ENCODE measurements at regions not wholly inside any gene's neighbourhood (a gene's known extent, or its start where the extent isn't known, plus 50 kb on each side); places are given as distances from the start of the nearest gene placed in this dataset.
"Not testable (repeated sequence)": the region's sequence is repeated elsewhere in the genome, so short reads cannot be mapped to it uniquely, and the experiment has no call there.

DNA sequence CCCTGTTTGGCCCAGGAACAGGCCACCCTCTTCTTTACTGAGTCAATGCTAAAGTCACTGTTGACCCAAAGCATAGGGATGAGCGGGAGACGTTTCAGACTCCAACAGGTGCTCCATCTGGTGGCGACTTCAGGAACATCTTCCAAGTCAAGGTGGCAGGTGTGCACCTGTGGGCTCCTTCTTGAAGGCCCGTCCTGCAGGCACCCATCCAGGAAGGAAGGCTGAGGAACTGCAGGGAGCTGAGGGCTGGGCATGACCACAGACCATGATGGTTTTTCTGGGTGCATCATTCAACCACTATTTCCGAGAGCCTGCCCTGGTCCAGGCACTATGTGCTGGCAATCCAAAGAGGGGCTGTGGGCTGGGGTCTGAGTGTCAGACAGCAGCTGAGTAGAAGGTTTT lies 142.8 kb downstream of the NDUFA10 start:
- peak; percentile 66 for DNase-seq

DNA sequence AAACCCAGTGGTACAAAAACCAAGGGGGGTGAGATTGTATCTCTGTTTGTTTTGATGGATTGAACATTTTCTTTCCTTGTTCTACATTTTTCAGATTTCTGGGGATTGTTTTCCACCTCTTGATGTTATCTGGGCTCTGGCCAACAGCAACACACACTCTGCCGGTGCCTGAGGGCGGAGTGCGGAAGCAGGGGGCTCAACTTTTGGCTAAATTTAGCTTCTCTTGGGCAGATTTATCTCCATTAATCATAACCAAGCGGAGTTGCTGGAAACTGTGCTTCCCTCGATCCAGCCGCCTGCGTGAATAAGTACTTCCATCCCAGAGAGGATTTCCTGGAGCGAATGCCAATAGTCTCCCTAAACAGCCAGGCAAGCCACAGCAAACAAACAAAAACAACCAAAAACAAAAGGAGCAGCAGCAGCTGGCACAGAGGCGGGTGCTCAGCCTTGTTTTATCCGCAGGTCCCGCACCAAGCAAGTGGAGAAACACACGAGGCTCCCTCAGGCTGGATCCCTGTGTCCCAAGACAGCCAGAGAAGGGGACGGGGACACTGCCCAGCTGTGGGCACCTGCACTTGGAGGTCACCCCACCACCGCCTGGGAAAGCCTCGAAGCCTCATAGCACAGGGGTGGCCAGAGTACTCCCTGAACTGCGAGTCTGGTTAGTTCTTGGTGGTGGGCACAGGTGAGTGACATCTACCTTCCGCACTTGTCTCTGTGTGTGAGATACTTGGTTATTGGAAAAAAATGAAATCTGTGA lies 143.4 kb downstream of the NDUFA10 start:
- DNase-seq, result no peak

DNA sequence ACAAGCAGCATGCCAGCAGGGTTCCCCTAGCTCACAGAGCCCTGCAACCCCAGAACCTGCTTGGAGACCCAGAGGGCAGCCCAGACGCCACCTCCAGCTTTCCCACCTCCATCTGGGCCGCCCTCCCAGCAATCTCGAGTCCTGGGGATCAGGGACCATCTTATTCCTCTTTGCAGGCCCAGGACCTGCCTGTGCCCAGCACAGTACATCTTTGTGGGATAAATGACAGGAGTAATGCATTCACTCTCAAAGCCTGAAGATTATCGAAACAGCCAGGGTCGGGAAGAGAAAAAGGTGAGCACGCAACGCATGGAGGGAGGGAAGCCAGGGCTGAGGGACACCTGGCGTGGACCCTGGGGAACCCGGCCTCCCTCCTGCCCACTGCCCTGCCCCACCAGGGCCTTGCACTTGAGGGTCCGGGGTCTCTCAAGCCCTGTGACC lies 144.1 kb downstream of the NDUFA10 start:
- DNase-seq, result no peak

DNA sequence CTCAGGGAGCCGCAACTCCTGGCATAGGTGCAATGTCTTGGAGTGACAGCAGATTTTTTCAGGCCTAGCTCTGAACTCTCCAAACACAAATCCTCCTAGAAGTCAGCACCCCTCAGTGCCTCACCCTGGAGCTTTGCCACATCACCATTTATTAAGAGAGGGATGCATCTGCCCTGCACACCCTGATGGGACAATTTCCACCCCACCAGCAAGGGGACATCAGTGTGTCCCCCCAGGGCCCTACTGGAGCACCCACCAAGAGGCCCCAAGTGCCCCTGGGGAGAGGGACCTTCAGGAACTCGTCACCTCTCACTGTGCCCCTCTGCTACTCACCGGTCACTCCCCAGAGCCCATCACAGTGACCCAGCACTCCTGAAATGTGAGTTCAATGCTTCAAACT lies 144.7 kb downstream of the NDUFA10 start:
- no peak for DNase-seq

DNA sequence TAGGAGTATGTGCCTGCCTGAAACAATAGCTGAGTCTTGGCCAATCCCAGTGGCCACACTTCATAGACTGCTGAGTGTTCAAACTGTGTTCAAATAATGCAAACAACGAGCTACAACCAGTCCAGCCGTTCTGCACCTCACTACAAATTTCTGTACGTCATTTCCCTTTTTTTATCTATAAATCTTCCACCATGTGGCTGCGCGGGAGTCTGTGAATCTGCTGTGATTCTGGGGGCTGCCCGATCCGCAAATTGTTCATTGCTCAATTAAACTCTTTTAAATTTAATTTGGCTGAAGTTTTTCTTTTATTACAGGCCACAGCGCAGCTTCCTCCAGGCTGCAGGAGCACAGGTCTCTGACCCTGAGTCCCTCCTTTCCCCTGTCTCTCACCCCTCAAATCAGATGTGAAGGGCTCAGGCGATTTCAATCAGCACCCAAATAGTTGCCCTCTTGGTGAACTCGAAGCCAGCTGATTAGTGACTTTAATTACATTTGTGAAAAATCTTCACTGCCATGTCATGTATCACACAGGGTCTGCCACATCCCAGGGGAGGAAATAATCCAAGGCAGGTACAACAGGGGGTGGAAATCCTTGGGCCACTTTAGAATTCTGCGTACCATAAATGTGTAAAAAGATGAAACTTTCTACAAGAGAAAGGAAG lies 145.6 kb downstream of the NDUFA10 start:
- no peak for DNase-seq

DNA sequence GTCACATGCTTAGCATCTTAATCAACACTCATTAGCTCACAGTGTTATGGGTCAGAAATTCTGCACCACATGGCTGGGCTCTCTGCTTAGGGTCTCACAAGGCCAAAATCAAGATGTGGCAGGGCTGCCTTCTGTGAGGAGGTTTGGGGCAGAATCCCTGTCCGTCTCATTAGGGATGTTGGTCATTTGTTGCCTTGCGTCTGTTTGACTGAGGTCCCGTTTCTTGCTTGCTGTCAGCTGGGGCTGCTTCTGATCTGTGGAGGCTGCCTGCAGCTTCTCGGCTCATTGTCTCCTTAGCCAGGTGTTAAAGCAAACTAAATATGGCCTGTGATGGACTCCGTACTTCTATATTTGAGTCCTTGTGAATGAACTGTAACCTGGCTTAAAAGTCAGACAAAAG lies 146.5 kb downstream of the NDUFA10 start:
- no peak for DNase-seq

DNA sequence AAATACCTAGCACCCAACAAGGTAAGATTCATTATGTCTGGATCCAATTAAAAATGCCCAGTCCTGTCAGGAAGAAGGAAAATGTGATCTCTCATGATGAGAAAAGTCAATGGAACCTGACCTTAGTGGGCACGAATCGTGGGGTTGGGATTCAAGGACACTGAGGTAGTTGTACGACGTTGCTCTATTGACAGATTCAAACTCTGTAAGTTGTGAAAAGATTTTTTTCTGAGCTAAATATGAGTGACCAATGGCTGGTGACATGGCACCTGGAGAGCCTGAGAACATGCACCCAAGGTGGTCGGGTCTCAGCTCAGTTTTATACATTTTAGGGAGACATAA lies 148.2 kb downstream of the NDUFA10 start:
- no peak for DNase-seq

DNA sequence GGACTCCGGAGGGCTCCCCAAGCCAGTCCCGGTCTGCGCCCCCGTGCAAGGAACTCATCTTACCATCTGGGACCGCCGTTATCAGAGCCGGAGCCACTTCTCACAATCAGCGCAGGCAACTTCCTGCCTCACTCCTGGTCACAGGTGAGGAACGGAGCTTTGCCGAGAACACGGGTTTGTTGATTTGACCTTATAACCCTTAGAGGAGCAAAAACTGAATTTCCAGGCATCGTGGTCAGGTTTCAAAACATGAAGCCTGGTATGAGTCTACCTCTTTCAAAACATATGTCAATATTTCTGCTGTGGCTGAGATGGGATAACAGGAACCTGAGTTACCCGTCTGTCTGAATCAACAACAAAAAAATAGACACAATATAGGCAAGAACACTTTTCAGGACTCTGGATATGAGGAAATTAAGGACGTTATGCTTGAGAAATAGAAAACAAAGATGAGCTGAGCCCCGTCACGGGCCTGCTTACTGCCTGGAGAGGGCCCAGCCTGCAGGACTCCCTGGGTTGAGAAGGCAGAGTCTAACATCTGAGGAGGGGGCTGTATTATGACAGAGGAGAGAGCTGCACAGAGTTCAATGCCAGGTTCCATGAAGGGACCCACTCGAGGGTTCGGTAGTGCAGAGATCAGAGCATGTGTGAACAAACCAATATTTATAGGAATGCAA lies 148.7 kb downstream of the NDUFA10 start:
- DNase-seq, result no peak

DNA sequence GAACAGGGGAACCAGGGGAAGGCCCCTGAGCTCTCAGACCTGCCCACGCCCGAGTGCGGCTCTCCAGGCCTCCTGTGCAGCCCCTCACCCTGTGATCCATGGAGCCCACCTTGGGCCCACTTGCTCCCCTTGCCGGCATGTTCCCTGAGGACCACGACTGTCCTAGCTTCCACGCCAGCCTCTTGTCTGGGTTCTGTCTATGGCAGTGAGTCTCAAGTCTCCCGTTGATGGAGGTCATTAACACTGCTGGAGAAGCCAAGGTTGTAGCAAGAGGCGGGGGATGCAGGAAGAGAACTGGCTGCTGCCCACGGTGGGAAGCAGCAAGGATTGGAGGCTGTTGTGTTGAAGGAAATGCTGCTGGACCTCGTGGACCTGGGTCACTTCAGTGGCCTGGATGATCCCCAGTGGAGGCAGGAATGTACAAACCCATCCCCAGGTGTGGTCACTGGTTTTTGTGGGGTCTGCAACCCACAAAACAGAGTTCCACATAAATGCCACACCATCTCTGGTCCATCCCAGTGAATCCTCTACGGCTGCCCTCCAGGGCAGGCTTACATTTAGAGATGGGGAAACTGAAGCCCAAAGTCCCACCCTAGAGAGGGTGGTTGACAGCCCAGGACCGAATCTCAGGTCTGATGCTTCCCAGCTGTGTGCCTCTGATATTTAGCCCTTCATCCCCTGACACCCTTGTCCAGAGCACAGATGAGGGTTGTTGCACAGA lies 150.3 kb downstream of the NDUFA10 start:
- no peak for DNase-seq

DNA sequence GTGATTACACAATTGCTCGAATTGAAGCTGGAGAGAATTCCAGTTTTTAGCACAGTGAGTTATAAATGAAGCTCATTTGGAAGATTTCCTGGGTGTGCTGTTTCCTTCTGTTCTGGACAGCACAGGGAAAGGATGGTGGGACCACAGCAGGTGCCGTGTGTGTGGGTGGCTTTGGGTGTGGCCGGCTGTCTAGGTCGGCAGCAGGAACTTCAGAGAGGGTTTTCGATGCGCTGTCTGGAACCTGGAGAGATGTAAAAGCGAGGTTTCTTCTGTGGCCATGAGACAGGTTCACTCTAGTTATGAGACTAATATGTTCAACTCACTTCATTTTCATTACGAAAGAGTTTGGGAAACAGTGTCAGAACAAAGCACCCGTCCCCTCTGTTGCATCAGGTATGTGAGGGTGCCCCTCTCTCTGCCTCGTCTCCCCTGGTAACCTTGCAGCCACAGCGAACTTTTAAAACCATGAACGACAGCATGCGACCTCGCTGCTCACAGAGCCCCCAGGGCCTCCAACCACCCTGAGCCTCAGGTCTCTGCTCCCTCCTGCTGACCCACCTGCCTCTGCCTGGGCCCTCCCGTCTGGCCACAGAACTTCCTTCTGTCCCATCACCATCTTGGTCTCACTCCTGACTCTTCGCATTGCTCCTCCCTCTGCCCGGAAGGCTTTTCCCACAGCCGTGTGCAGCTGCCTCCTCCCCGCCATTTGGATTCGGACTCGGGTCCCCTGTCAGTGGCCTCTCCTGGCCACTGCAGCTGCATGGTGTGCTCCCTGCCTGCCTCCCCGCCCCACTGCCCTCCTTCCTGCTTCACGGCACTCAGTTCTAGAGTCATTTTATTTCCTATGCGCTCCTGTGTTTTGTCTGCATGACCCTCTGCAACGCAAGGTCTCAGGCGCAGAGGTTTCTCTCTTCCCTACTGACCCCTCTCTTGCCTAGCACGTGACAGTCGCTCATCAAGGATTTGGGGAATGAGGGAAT lies 151.2 kb downstream of the NDUFA10 start:
- no peak for DNase-seq

DNA sequence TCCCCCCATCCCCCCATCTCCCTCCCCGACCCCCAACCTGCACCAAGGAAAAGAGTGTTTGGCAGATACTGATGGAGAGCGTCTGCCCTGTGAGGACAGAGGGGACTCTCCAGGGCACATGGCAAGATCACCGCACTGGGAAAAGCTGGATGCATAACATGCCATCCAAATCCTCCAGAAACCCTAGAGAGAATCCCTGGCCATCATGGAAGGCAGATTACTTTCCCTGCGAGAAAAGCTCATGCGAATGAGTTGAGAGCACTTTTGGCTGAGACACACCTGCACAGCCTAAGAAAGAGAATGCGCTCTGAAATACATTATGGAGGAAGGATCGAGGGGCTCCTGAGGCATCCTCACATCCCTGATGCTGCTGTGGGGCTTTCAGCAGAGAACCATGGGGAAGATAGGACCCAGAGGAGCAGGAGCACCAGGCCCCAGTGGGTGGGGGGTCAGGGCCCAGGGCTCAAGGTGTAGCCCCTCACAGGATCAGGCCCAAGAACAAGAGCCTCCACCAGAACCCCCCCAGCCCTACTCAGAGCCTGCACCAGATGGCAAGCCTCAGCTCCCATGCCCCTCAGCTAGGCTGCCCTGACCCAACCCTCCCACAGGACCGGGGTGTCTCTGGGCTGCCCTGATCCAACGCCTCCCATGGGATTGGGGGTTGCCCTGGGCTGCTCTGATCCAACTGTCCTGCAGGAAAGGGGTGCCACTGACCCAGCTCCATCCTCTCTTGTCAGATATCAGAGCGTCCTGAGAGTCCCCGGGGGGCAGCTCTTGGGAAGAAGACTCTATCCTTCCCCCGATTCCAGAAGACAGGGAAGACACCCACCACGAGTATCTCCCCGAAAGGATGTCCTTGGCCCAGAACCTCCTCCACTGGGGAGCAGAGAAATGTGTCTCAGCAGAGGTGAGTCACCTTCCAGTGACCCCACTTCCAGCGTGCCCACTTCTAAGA lies 153.4 kb downstream of the NDUFA10 start:
- DNase-seq, result no peak

DNA sequence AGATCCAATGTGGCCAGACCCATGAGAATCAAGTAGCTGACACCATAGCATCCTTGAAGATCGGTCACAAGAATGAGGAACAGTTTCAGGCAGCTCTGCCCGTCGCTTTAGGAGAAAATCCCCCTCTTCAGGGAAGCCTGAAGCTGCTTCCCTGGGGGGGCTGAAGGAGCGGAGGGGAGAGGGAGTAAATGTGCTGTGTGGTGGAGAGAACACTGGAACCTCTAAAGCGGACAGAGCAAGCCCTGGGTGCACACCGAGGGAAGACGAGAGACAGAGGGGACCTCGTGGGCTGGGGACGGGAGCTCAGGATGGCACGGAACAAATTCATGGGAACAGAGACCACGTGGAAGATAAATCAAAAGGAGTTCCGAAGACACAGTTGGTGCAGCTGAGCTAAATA lies 154.3 kb downstream of the NDUFA10 start:
- no peak for DNase-seq

DNA sequence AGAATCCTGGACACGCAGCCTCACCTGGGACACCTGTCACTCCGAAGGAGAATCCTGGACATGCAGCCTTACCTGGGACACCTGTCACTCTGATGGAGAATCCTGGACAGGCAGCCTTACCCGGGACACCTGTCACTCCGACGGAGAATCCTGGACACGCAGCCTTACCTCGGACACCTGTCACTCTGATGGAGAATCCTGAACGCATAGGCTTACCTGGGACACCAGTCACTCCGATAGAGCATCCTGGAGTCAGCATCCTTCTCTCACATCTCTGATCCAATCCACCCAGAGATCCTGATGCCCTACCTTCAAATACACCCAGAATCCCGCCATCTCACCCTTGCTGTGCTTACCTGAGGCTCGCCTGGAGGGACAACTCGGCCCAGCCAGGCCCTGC lies 154.9 kb downstream of the NDUFA10 start:
- DNase-seq, result no peak

DNA sequence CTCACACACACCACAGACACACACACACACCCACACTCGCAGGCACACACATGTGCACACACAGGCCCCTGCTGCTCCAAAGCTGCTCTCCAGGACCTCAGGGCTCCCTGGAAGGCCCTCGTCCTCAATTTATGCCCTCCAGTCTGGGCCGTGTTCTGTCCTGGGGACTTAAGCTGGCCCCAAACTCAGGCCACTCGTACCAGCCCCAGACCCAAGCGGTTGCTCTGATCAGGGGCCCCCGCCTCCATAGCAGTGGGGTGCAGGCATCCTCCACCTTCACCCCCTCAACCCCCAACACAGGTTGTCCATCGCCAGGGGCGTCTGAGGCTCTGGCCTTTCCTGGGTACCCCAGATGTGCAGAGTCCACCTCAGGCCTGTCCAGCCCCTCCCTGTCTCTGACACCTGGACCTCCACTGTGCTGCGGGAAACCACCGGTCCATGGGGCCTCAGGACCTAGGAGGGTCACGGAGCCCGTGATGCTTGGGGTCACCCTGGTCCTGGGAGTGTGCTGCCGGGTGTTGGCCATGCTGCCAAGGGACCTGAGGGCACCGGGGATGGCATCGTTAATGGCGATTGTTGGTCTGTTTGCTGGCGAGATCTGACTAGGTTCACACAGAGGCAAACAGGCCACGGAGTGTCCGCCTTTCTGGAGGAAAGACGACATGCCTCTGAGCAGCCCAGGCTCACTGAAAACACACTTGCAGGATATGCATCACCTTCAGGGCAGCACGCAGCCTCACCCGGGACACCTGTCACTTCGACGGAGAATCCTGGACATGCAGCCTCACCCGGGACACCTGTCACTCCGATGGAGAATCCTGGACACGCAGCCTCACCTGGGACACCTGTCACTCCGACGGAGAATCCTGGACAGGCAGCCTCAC lies 155.6 kb downstream of the NDUFA10 start:
- DNase-seq, result no peak

DNA sequence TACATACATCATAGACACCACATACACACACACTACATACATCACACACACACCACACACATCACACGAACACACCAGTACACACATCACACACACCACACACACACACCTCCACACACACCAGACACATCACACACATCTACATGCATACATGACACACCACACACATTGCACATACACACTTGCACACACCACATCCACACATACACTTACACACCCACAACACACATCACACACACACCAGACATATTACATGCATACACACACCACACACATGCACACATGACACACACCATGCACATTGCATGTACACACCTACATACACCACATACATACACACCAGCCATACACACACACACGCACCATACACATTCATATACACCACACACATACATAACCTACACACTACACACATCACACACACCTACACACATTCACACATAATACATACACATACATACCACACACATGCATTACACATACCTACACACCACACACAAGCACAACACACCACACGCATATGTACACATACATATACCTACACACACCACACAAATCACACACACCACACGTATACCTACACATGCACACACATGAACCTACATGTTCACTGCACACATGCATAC lies 156.5 kb downstream of the NDUFA10 start:
- DNase-seq, result no peak

DNA sequence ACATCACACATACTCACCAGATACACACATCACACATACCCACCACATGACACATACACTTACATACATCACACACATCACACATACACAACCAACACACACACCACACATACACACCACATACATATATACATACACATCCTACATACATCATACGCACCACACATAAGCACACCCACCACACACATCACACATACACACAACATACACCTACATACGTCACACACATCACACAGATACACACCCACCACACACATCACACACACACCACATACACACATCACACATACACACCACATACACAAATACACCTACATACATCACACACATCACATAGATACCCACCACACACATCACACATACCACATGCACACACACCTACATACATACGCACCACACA lies 158.4 kb downstream of the NDUFA10 start:
- no peak for DNase-seq

DNA sequence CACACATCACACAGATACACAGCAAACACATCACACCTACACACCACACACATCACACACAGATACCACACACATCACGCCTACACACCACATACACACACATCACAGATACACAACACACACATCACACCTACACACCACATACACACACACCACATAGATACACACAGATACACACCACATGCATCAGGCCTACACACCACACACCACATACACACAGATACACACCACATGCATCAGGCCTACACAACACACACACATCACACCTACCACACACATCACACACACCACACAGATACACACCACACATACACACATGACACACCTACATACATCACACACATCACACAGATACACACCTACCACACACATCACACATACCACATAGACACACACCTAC lies 158.8 kb downstream of the NDUFA10 start:
- no peak for DNase-seq

DNA sequence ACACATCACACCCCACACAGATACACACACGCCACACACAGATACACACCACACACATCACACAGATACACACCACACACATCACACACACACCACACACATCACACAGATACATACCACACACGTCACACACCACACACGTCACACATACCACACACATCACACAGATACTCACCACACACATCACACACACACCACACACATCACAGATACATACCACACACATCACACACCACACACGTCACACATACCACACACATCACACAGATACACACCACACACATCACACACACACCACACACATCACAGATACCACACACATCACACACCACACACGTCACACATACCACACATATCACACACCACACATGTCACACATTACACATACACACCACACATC lies 159.3 kb downstream of the NDUFA10 start:
- not testable (repeated sequence) for DNase-seq

DNA sequence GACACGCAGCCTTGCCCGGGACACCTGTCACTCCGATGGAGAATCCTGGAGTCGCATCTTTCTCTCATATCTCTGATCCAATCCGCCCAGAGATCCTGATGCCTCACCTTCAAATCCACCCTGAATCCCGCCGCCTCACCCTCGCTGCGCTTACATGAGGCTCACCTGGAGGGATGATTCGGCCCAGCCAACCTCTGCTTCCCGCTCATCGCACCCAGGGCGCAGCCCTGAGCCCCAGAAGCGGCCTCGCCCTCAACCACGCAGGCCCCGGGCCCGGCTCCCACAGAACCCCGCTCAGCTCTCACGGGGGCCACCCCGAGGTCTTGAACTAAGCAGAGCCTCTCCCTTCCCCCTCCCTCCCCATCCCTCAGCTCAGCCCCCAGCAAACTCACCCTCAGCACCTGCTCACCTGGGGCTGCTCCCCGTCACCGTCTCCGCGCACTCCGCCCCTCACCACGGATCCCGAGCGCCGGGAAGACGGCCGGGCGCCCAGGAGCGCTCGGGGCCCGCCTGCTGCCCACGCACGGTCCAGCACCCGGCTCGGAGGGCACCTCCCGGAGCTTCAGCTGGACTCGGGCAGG lies 160.0 kb downstream of the NDUFA10 start:
- no peak for DNase-seq
